Ovary (tissue), 3 donors: ENCODE measurements at regions not wholly inside any gene's neighbourhood (a gene's known extent, or its start where the extent isn't known, plus 50 kb on each side); places are given as distances from the start of the nearest gene placed in this dataset.

Experiments used
- CTCF ChIP-seq, 3 donors: fragments of 450-650 bp in 2 of 3; fragments of 200-600 bp in 1 of 3; IDR thresholded peaks; one replicate each; pipeline versions ENCODE4 v1.5.1 to v1.8.0; 2016 to 2022; ENCODE audit warnings: antibody characterized with exemption in 3 of 3, mild to moderate bottlenecking in 1 of 3
- EP300 ChIP-seq: sonication (generic); formaldehyde crosslinking; IDR thresholded peaks from one replicate; pipeline ENCODE4 v1.6.1; 2017; ENCODE audit warnings: antibody characterized with exemption
- POLR2A ChIP-seq: fragments of 450-650 bp; IDR thresholded peaks from one replicate; pipeline ENCODE4 v1.6.1; 2017; ENCODE audit warnings: antibody characterized with exemption, mild to moderate bottlenecking, moderate library complexity
- donor health status: DM: no; HTN: no; CAD: no.

- TF ChIP-seq CTCF (IDR thresholded peaks at IDR 0.05), result no peak
- no peak for TF ChIP-seq EP300
- TF ChIP-seq POLR2A, result no peak
Measured at GRCh38 chr11:62067741-62068140, 56.1 kb upstream of the INCENP start.
